KBM-7 (cell line): ENCODE measurements at regions not wholly inside any gene's neighbourhood (a gene's known extent, or its start where the extent isn't known, plus 50 kb on each side); places are given as distances from the start of the nearest gene placed in this dataset.
A peak's percentile ranks its signal among the peaks of the same experiment; 100 is the strongest.

Experiments
- DNase-seq: peaks from one replicate; pipeline ENCODE4 v3.0.0-alpha.2; 2015
- in situ Hi-C: fragments of 300-500 bp; cut with MboI; formaldehyde crosslinking; loops from 2 replicates; pipeline ENCODE4 v1.14.3; 2020; ENCODE audit warnings: low sequenced_read_pairs, low pct_unique_long_range_greater_than_20kb, mixed read lengths

DNA sequence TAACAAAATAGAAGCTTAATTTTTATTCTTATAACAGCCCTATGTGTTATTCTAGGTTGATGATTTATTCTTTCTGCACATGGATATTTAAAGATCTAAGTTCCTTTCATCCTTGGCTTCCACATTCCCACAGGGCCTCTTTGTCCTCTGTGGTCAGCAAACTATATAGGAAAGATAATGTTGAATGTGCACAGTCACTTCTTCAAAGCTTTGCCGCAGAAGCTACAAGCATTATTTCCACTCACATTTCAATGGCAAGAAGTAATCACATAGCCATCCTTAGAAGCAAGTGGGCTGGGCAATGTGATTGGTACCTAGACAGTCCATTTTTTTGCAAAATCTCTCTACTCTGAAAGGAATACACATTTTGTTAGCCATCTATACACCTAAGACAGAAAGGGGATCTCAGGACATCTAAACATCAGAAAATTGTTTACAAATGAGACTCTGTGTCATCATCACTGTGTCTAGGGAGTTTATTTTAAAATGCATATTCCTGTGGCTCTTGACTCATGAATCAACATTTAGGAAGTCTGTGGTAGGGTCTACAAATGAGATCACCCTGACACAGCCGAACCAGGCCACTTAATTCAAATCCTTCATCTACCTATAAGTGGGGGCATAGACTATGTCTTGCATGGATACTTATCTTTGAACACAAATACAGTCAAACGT, 1060.5 kb downstream of the XPNPEP1 start:
- in situ Hi-C loops: no loop called here
- no peak for DNase-seq

- DNase-seq: no peak
- in situ Hi-C loops: no loop called here
Observed at GRCh38 chr10:108861181-108861754, 1062.0 kb downstream of the XPNPEP1 start.

- no peak for DNase-seq
- in situ Hi-C loops: no loop called here
Observed at GRCh38 chr10:108852211-108852610, 1071.1 kb downstream of the XPNPEP1 start.

GRCh38 chr10:108850138-108850854, 1073.0 kb downstream of the XPNPEP1 start:
- in situ Hi-C loops: no loop called here
- DNase-seq: peak; percentile 27

- in situ Hi-C loops: no loop called here
- DNase-seq: no peak
Observed at GRCh38 chr10:108849688-108850087, 1073.6 kb downstream of the XPNPEP1 start.

DNA sequence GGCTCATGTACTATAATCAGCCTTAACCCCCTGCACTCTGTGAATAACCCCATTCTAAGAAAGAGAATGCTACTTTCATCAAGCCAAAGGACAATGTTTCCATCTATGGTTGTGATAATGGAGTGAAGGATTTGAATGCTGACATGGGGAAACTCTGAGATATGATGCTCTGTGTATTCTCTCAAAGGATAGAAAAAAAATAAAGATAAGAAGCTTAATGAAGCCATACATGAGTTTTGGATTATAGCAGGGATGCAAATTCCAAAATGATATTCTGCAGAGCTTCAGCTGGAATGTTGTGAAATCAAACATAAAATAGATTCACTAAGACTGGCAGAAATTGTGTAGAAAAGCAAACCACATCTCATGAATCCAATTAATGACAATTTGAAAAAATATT, 1074.1 kb downstream of the XPNPEP1 start:
- in situ Hi-C loops: no loop called here
- no peak for DNase-seq

GRCh38 chr10:108848046-108848445, 1075.3 kb downstream of the XPNPEP1 start:
- in situ Hi-C loops: no loop called here
- no peak for DNase-seq

DNA sequence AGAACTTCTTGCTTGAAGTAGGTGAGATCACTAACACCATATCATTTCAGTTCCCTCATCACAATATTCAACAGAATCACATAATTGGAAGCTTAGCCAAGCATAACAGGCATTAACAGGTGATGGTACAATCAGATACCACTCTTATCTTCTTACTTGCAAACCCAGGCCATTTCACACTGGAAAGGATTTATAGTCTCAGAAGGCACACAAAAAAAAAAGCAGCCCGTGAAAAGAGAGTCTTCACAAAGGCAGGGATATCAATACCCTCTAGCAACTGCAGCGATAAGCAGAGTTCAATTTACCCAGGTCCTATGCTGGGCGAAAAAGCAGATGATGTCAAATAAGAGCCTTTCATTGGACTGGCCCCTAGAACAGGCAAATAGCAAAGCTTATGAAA, 1082.4 kb downstream of the XPNPEP1 start:
- in situ Hi-C loops: no loop called here
- DNase-seq: no peak

- in situ Hi-C loops: no loop called here
- DNase-seq: no peak
Observed at GRCh38 chr10:108836362-108836761, 1086.9 kb downstream of the XPNPEP1 start.

DNA sequence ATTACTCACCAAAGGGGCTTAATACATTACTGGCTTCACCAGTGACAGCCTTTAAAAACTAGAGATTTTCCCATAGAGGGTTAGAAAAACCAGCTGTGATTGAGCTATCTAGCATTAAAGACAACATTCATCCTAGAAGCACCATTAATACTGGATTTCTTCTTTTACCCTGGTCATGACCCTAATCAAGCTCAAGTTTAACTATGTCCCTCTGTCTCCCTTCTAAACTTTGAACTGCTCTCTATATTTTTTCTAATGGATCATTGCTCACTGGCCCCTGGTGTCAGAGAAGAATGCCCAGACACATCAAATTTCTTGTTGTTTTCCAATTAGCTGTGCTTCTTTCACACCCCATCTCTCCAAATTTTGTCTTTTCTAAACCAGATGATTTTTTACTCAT, 1101.3 kb downstream of the XPNPEP1 start:
- no peak for DNase-seq
- in situ Hi-C loops: no loop called here

GRCh38 chr10:108819302-108819701, 1104.0 kb downstream of the XPNPEP1 start:
- no peak for DNase-seq
- in situ Hi-C loops: no loop called here

- in situ Hi-C loops: no loop called here
- DNase-seq: no peak
Observed at GRCh38 chr10:108817584-108817983, 1105.7 kb downstream of the XPNPEP1 start.

GRCh38 chr10:108817135-108817534, 1106.2 kb downstream of the XPNPEP1 start:
- in situ Hi-C loops: no loop called here

GRCh38 chr10:108812906-108813305, 1110.4 kb downstream of the XPNPEP1 start:
- in situ Hi-C loops: no loop called here

More at GRCh38 chr10:108817135-108817534, 1106.2 kb downstream of the XPNPEP1 start:
- DNase-seq: no peak

GRCh38 chr10:108812296-108812695, 1111.0 kb downstream of the XPNPEP1 start:
- DNase-seq: no peak
- in situ Hi-C loops: no loop called here

More at GRCh38 chr10:108812906-108813305, 1110.4 kb downstream of the XPNPEP1 start:
- no peak for DNase-seq

DNA sequence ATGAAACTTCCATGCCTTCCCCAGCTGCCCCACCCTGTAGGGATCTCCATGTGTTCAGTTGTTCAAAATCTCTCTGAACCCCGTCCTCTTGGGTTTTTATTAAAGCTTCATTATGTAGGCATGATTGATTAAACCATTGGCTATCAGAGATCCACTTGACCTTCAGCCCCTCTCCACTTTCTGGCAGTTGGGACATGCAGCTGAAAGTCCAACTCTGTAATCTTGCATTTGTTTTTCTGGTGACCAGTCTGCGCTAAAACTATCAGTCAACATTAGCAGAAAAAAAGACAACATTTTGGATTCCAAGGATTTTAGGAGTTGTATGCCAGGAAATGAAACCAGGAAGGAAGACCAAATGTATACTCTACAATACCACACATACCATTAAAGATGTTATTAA, 1115.1 kb downstream of the XPNPEP1 start:
- DNase-seq: no peak
- in situ Hi-C loops: no loop called here

- in situ Hi-C loops: no loop called here
Observed at GRCh38 chr10:108801775-108802517, 1121.4 kb downstream of the XPNPEP1 start.

DNA sequence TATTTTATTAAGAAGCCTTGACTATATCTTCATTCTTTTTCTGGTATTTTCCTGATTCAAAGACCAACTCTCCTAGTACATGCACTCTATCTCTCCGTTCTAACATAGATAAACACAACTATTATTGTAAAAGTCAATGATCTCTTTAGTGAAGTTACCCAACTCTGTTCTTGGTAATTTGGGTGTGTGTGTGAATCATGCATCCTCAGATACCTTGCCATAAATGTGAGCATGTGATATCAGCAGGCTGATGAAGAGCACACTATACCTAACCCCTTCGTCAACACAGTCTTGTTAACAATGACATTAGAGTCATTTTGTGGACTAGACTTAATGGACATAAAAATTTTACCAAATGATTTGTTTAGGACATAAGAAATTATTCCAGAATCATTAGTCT, 1122.1 kb downstream of the XPNPEP1 start:
- no peak for DNase-seq
- in situ Hi-C loops: no loop called here

More at GRCh38 chr10:108801775-108802517, 1121.4 kb downstream of the XPNPEP1 start:
- DNase-seq: no peak

- in situ Hi-C loops: no loop called here
- no peak for DNase-seq
Observed at GRCh38 chr10:108797573-108797972, 1125.7 kb downstream of the XPNPEP1 start.
